Ovary (tissue), 7 donors: ENCODE measurements at regions not wholly inside any gene's neighbourhood (a gene's known extent, or its start where the extent isn't known, plus 50 kb on each side); places are given as distances from the start of the nearest gene placed in this dataset.

Experiments used
- DNase-seq, 5 donors: peaks; one replicate each; pipeline ENCODE4 v3.0.0-alpha.2; 2019 to 2020
- H3K27ac ChIP-seq, 2 donors: fragments of 200-600 bp; one replicate each; pipeline versions ENCODE4 v1.5.1 to v1.8.0; 2019 to 2022
- H3K27me3 ChIP-seq: fragments of 200-600 bp; one replicate; pipeline ENCODE4 v1.8.0; 2022
- H3K36me3 ChIP-seq: fragments of 200-600 bp; sonication (generic); one replicate; pipeline ENCODE4 v1.5.1; 2019
- H3K4me1 ChIP-seq: one replicate; pipeline ENCODE4 v1.8.1; 2013; ENCODE audit warnings: mild to moderate bottlenecking, moderate library complexity; ENCODE audit not compliant: insufficient read depth
- H3K4me3 ChIP-seq: fragments of 200-600 bp; sonication (generic); one replicate; pipeline ENCODE4 v1.5.1; 2017
- H3K9me3 ChIP-seq, 2 donors: fragments of 200-600 bp in 1 of 2; sonication (generic) in 1 of 2; one replicate each; pipeline versions ENCODE4 v1.5.1 to v1.8.1; 2013 to 2019; ENCODE audit warnings: mild to moderate bottlenecking in 1 of 2, moderate library complexity in 1 of 2
- EP300 ChIP-seq: sonication (generic); formaldehyde crosslinking; IDR thresholded peaks from one replicate; pipeline ENCODE4 v1.6.1; 2017; ENCODE audit warnings: antibody characterized with exemption
- POLR2A ChIP-seq: fragments of 450-650 bp; IDR thresholded peaks from one replicate; pipeline ENCODE4 v1.6.1; 2017; ENCODE audit warnings: antibody characterized with exemption, mild to moderate bottlenecking, moderate library complexity
- WGBS, 3 donors: extraction: QIAGEN DNeasy Blood & Tissue Kit in 1 of 3; methylation state at CpG; one replicate each; pipeline versions ENCODE4 v1.1.5 to v1.1.7; 2013 to 2017; 5-methylcytosine and 5-hydroxymethylcytosine counted together
- intact Hi-C, 4 donors: fragments of 100-400 bp; cut with DNase I; formaldehyde crosslinking; loops; one replicate each; pipeline versions ENCODE4 v1.11.0 to v1.15.1; 2022 to 2023
- TF ChIP-seq, protein P1 (sequence below), 3 donors: fragments of 450-650 bp in 2 of 3; fragments of 200-600 bp in 1 of 3; IDR thresholded peaks; one replicate each; pipeline versions ENCODE4 v1.5.1 to v1.8.0; 2016 to 2022; ENCODE audit warnings: antibody characterized with exemption in 3 of 3, mild to moderate bottlenecking in 1 of 3
- donor health status: DM: no; HTN: no; CAD: no; lungs with moderate emphysema.
- donor health status: DM: no; HTN: no; CAD: no.
- donor health status: Bipolar disorder and iron deficiency.
- donor health status: DM: no; HTN: no; CAD: no.
- donor health status: DM: yes; HTN: yes; CAD: no.

DNA sequence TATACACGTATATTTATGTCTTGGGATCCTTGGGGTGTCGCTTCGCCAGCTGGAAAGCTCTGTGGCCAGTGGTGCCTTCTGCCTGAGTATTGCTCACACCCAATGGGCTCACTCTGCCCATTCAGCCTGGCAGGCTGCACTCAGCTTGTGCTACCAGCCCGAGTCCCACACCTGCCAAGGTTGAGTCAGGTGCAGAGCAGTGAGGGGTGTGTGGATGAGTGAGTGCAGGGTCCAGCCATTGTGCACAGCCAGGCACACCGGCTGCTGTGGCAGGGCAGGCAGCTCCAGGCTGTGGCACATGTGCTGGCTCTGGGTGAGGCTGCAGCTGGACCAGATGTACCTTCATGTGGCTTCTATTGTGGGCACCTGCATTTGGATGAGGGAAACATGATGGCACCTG, 496.9 kb upstream of the LINC00305 start:
- 95 to 96% (median 95%) methylated on average over 5 of the region's 5 CpGs for WGBS, 3 donors
- Histone ChIP-seq H3K9me3 (no peaks in the 10 kb centered on the region), H3K27ac (no peak overlapping the region), H3K4me1 (no peaks in the 10 kb centered on the region), H3K36me3 (no peaks in the 10 kb centered on the region), H3K4me3 (no peak overlapping the region), H3K27me3 (no peaks in the 10 kb centered on the region)
- intact Hi-C loops: no loop called here
- TF ChIP-seq POLR2A (no peak), EP300 (no peak)
- TF ChIP-seq, protein P1, sequence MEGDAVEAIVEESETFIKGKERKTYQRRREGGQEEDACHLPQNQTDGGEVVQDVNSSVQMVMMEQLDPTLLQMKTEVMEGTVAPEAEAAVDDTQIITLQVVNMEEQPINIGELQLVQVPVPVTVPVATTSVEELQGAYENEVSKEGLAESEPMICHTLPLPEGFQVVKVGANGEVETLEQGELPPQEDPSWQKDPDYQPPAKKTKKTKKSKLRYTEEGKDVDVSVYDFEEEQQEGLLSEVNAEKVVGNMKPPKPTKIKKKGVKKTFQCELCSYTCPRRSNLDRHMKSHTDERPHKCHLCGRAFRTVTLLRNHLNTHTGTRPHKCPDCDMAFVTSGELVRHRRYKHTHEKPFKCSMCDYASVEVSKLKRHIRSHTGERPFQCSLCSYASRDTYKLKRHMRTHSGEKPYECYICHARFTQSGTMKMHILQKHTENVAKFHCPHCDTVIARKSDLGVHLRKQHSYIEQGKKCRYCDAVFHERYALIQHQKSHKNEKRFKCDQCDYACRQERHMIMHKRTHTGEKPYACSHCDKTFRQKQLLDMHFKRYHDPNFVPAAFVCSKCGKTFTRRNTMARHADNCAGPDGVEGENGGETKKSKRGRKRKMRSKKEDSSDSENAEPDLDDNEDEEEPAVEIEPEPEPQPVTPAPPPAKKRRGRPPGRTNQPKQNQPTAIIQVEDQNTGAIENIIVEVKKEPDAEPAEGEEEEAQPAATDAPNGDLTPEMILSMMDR (IDR thresholded peaks at IDR 0.05): no peak
- DNase-seq: no peak

DNA sequence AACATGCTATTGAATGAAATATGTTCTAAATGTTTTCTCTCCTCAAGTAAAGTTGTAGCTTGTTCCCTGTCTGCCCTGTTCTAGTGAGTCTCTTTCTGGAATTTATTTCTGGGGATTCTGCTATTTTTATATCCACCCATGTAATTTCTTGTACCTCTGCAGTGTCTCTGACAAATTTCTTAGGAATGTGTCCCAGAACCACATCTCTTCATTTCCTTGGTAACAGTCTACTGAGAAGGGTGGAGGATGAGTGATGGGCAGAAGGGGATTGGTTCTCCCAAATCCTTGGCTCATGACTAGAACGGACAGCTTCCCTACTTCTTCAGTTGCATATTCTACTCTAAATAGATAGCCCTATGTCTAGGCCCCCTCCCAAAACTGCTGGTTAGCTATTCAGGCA, 490.6 kb upstream of the LINC00305 start:
- WGBS, 3 donors: 76 to 81% (median 79%) methylated on average over 1 of the region's 1 CpG
- Histone ChIP-seq H3K4me1 (no peaks in the 10 kb centered on the region), H3K27ac (no peak overlapping the region), H3K4me3 (no peak overlapping the region), H3K27me3 (no peaks in the 10 kb centered on the region), H3K36me3 (no peaks in the 10 kb centered on the region), H3K9me3 (no peaks in the 10 kb centered on the region)
- intact Hi-C loops: no loop called here
- no peak for DNase-seq
- TF ChIP-seq, protein P1 (IDR thresholded peaks at IDR 0.05): no peak
- TF ChIP-seq EP300 (no peak), POLR2A (no peak)

DNA sequence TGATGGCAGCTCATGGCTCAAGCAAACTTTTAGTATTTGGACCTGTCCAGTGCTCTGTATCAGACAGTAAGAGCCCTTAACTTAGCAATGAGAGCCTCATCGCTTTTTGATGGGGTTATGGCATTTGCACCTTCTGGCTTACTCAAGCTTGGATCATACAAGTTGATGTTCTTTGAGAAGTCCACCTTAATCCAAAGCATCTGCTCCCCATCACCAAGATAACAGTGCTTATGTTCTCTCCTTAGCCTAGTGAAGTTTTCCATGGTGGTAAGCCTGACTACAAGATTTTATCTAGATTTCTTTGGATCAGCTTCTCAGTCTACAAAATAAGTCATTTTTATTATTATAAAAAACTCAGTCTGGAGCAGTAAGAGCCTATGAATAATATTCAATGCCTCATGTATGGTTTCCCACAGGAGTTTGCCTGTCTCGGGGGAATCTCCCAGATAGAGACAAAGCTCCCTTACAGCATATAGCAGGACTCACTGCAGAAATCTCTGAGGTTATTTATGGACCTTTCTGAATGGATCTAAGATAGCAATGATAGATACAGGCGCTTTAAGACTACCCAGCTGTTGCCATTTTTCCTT, 472.2 kb upstream of the LINC00305 start:
- no peak for TF ChIP-seq EP300
- TF ChIP-seq POLR2A: no peak
- TF ChIP-seq, protein P1 (IDR thresholded peaks at IDR 0.05): no peak
- Histone ChIP-seq H3K4me1 (no peaks in the 10 kb centered on the region), H3K4me3 (no peak overlapping the region), H3K27me3 (no peaks in the 10 kb centered on the region), H3K27ac (no peak overlapping the region), H3K9me3 (no peaks in the 10 kb centered on the region), H3K36me3 (no peaks in the 10 kb centered on the region)
- intact Hi-C loops: no loop called here
- no peak for DNase-seq
- WGBS, 3 donors: 88 to 93% (median 92%) methylated on average over 3 of the region's 3 CpGs

- no peaks in the 10 kb centered on the region for H3K4me1 ChIP-seq
- no peak overlapping the region for H3K4me3 ChIP-seq
- no peaks in the 10 kb centered on the region for H3K36me3 ChIP-seq
- no peaks in the 10 kb centered on the region for H3K9me3 ChIP-seq
- no peaks in the 10 kb centered on the region for H3K27me3 ChIP-seq
- WGBS, 3 donors: 73 to 80% (median 76%) methylated on average over 1 of the region's 1 CpG
- intact Hi-C loops: no loop called here
- no peak for DNase-seq
- TF ChIP-seq POLR2A (no peak), EP300 (no peak)
- TF ChIP-seq, protein P1 (IDR thresholded peaks at IDR 0.05): no peak
- no peak overlapping the region for H3K27ac ChIP-seq
These were observed 469.5 kb upstream of the LINC00305 start for GRCh38 chr18:64618390-64618789.
